ENCODE measurements at regions not wholly inside any gene's neighbourhood (a gene's known extent, or its start where the extent isn't known, plus 50 kb on each side); places are given as distances from the start of the nearest gene placed in this dataset.

GRCh38 chr3:177517906-177518305 lies 320.6 kb upstream of the TBL1XR1 start:
- DNase-seq: no peak

DNA sequence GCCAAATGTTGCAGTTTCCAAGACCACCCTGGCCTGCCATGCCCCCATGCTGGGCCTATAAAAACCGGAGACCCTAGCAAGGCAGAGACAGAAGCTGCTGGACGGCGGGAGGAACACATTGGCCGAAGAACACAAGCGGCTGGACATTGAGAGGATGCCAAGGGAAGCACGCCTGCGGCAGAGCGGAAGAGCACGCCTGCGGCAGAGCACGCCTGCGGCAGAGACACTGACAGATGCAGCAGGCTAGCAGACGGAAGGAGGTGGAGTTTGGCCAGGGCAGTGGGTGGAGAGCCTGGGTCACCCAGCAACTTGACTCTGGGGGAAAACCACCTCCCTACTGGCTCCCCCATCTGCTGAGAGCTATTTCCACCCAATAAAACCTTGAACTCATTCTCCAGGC lies 322.3 kb upstream of the TBL1XR1 start:
- no peak for DNase-seq

DNA sequence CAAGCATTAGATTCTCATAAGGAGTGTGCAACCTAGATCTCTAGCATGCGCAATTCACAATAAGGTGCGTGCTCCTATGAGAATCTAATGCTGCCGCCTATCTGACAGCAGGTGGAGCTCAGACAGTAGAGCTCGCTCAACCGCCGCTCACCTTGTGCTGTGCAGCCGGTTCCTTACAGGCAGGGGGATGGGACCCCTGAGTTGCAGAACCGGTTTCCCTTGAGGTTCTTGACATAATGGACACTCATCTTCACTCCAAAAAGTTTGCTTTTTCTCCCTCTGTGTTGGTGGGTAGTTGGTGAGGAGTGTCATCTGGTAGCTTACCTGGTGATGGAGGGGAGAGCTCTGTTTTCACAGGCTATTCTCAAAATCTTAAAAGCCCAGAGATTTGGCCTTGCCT lies 324.0 kb upstream of the TBL1XR1 start:
- no peak for DNase-seq

- no peak for DNase-seq
Measured at GRCh38 chr3:177522051-177522450, 324.8 kb upstream of the TBL1XR1 start.

DNA sequence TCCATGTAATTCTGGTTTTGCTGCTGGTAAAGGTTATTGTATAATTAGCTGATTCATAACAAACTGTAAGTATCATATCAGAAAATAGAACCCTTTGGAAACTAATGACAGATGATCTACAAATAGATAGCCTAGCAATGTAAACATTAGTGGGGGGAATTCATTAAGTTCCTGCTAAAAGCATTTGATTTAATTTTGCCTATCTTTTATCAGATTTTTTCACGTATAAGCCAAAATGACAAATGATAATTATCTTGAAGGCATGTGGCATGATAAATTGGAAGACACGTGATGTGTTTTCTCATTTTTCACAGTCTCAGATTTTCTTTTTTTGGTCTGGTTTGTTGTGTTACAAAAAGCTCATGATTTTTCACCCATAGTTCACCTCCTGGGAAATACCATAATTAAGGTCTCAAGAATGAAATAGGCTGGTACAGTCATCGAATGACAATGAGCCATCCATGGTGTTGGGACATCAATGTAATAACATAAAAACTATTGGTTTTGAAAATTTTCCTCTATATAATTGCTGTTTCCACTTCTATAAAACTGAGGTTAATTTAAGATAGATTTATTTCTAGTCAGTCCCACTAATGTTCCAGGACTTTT lies 325.9 kb upstream of the TBL1XR1 start:
- DNase-seq: no peak

DNA sequence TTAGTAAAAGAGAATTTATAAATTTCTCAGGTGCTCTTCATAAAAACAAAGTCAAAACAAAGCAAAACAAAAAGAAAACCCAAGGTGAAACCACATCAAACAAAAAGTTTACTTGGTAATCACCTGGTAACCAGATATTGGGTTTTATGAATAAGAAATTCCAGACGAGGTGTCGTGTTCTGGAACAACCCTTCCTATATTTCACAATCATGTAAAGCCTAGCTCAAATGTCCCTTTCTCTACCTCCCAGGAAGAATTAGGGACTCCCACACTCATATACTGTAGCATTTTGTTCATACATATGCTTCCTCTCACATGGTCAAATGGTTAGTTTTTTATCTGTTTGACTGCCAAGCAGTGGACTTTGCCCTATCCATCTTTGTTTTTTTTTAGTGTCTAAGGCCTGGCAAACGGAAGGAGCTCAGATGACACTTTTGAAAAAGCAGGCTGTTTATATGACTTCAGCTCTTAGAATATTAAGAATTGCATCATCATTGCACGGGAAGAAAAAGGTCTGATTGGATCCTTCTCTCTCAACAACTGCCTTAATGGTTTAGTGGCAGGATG lies 326.7 kb upstream of the TBL1XR1 start:
- DNase-seq: no peak

DNA sequence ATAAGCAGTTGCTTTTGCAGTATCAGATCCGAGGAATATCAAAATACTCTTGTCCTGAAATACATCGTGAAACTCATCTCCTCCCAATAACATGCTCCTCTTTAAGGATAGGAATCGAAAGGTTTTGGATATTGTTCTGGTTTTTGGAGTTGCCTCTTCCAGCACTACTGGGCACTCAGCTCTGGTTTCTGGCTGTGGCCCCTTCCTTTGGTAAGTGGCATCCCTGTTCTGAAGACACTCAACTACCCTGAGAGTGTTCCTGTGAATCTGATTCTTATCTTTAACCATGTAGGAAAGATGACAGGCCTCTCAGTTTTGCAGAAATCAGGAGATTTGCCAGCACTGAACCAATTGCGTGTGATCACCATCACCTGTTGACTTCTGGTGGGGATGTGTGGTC lies 327.5 kb upstream of the TBL1XR1 start:
- no peak for DNase-seq

GRCh38 chr3:177525414-177525813 lies 328.1 kb upstream of the TBL1XR1 start:
- no peak for DNase-seq

DNA sequence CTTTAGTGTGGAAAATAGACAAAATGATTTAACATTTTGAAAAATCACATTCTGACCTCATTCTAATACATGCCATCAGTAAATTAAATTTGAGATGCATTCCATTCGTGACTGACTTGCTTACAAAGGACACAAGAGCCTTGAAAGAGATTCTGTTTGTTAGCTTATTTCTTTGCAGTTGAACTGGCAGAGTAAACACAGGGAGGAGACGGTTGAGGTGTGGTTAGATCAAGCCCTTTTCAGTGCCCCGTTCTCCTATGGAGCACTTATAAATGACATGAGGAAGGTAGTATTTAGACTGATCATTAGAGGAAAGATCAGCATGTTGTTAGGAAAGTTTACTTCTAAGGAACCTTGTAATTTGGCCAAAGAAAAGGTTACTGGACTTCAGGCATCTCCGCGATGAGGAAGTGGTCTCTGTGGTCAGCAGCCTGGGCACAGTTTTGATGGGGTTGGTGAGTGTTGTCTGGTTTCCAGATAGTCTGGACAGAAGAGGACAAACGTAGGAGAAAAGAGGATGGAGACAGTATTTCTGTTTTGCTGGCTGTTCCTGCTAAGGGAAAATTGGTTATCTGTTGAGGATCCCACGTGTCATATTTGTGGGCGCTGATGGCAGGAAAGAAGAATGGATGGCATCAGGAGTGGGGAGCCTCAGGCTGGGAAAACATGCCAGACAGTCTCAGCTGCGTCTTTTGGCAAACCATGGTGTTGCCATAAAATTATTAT lies 328.9 kb upstream of the TBL1XR1 start:
- DNase-seq: no peak

DNA sequence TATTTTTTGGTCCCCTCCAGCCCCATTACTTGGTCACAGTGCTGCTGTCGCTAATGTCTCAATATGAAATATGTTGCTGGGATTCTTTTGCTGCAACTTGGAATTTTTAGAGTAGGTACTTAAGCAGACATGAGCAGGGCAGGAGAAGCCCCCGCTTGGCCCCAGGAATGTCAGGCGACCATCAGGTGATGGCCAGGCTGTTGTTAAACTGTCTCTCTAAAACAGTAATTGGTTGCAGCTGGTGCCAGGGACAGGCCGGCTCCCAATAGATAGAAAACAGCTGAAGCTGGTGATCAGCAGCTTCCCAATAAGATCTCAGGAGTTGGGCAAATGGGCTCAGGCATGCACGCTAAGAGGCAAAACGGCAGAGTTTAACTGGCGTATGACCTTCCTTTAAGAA lies 329.9 kb upstream of the TBL1XR1 start:
- no peak for DNase-seq

- DNase-seq: no peak
Measured at GRCh38 chr3:177528306-177529070, 331.2 kb upstream of the TBL1XR1 start.

- no peak for DNase-seq
Measured at GRCh38 chr3:177529071-177529550, 331.8 kb upstream of the TBL1XR1 start.

DNA sequence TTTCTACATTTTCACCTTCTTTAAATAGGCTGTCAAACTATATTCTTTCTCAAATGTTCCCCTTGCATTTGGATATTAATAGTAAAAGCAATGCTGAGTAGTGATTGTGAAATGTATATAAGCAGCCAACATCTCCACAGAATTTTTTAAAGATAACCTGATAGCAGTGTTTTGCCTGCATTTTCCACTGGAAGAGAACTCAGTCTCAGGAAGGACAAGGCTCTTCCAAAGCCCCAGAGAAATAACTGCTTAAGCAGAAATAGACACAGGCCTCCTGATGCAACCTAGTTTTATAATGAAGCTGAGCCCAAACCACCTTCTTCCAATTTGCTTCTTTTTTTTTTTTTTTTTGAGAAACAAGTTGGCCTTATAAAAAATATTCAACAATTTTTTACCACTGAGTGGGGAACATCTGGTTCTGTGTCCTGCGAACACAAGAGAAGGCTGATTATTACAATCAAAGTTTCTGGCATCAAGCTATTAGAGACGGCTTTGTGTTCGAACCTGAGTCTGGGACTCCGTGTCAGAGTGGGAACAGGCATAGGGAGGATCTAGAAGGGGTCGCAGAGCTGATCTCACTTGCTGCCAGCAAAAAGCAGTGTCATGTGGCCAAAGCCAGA lies 332.5 kb upstream of the TBL1XR1 start:
- no peak for DNase-seq

- no peak for DNase-seq
Measured at GRCh38 chr3:177530908-177531307, 333.6 kb upstream of the TBL1XR1 start.

GRCh38 chr3:177536873-177537272 lies 339.6 kb upstream of the TBL1XR1 start:
- no peak for DNase-seq

GRCh38 chr3:177537612-177538011 lies 340.3 kb upstream of the TBL1XR1 start:
- no peak for DNase-seq

DNA sequence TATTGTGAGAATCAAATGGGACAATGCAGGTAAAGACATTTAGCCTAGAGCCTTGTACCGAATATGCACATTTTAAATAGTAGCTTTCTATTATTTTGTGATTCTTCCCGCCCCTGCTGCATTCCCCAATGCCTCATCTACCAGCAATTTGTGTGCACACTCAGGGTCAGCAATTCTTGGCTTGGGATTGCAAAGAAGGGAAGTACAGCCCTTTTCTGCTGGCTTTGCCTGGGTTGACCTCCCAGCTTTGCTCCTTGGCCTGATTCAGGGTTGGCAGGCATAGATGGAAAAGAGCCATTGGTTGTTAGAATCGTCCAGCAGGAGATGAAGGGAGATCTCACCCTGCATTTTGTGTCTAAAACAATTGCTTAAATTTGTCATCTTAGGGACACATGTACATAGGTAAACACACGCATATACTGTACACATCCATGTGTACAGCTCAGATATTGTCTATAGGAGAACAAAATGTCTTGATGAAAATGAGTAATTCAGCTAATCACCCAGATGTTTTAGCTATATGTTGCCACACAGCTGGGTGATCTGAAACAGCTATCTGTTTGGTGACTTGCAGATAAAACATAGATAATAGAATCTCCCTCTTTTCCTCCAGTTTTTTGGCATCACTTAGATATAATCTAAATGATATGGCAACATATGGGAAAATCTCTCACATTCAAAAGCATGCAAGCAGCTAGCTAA lies 340.9 kb upstream of the TBL1XR1 start:
- no peak for DNase-seq

DNA sequence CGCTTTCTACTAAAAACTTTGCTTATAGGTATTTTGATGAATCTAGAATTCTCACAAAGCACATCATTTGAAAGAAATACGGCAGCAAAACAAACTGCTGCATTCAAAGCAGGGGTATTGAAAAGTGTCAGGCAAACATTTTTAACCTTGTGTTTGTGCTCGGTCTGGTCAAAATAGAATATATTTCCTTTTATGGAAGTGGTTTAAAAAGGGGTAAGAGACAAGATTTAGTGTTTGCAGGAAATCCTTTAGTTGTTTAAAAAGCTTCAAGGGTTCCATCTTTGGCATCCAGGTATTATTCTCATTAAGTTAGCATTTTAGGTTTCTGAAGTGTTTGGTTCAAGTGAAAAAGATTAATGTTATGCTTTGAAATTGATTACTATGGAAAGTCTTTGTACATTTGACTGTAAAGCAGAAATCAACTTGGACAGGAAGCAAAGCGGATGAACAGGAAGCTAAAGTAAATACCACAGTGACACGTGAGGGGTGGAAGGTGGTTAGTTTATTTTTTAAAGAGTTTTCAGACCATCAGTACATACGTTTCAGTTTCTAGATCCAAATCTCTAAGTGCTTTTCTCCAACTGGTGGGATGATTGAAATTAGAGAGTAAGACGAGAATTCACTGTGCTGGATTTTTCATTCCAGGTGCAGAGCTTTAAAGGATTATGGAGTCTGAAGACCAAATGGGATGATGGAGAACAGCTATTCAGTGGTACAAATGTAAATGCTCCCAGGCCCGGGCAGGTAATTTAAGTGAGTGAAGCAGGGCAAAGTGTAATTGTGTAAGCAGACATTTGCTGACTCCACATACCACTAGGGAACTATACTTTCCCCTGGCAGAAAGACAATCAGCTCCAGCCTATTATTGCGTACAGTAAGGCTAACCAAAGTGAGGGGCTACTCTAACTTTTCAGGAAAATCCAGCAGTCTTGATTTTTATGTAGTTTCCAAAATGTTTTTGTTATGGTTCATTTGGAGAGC lies 341.8 kb upstream of the TBL1XR1 start:
- no peak for DNase-seq

DNA sequence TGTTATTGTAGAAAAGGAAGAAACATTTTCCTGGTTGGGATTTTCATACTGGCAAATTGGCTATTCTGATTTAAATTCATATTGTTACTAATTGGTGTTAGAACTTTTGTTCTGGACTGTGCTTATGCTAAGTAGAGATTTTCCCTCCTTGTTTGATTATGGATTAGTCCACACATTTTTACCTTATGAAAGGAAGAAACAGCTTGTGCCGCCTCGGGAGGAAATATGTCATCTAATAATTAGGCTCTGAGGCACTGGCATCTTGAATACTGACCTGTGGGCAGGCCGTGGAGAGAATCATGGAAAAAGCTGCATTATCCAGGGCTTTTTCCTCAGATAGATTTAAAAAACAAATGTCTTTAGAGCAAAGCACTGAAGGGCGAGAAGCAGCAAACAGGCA lies 344.3 kb upstream of the TBL1XR1 start:
- DNase-seq: no peak

- DNase-seq: no peak
Measured at GRCh38 chr3:177545964-177546363, 348.7 kb upstream of the TBL1XR1 start.

DNA sequence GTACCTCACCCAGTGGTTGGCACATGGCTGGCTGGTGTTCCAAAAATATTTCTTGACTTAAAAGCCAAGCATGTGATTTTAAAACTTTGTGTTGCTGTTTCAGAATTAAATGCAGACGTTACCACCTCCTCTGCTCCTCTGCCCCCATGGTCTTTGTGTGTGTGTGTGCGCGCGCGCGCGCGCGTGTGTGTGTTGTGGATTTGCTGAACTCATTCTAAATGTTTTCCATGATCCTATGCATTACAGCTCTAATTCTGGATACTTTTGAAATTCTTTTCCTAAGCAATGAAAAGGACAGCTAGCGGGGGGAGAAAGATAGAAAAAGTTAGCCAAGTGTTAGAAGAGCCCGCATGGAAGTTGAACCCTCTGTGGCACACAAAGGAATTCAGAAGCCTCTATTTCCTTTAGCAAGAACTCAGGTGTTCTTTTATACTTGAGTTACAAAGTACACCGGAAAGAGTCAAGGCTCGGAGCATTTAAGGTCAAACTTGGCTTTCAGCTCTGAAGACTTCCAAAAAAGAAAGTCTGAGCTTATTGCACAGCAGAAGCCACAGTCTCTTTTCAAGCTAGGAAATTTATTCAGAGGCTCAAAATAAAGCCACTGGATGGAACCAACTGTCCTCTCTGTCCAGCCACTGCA lies 350.5 kb upstream of the TBL1XR1 start:
- no peak for DNase-seq
